Urothelium cell line (cell line): ENCODE measurements at regions not wholly inside any gene's neighbourhood (a gene's known extent, or its start where the extent isn't known, plus 50 kb on each side); places are given as distances from the start of the nearest gene placed in this dataset.

Source experiments
- DNase-seq: peaks from one replicate; pipeline ENCODE4 v3.0.0; 2011; ENCODE audit warnings: low spot score, mixed read lengths
- FAIRE-seq: peaks from 2 replicates; lab custom pipeline; 2011; peaks lifted over from hg19 to GRCh38; lab: Jason Lieb, UNC

- DNase-seq = no peak
- FAIRE-seq = no peak
Observed at GRCh38 chr12:94094700-94095099, 53.7 kb upstream of the PLXNC1 start.

- DNase-seq = no peak
- no peak for FAIRE-seq
Observed at GRCh38 chr12:94095618-94096017, 52.8 kb upstream of the PLXNC1 start.

- DNase-seq (peak; percentile 29), FAIRE-seq (no peak)
Observed at GRCh38 chr12:94098466-94098865, 49.9 kb upstream of the PLXNC1 start.
